Body of pancreas (tissue), 4 donors: ENCODE measurements at regions not wholly inside any gene's neighbourhood (a gene's known extent, or its start where the extent isn't known, plus 50 kb on each side); places are given as distances from the start of the nearest gene placed in this dataset.

ENCODE experiments used
- POLR2A ChIP-seq, 3 donors: fragments of 450-650 bp; IDR thresholded peaks; one replicate each; pipeline ENCODE4 v1.6.1; 2016; ENCODE audit warnings: antibody characterized with exemption in 3 of 3, mild to moderate bottlenecking in 2 of 3
- TF ChIP-seq, protein P1 (sequence below), 7 experiments: fragments of 450-650 bp in 4 of 7; fragments of 200-600 bp in 3 of 7; sonication (generic) in 3 of 7; IDR thresholded peaks; one replicate each; pipeline ENCODE4 v1.5.1; 2016 to 2019; ENCODE audit warnings: antibody characterized with exemption in 7 of 7

- TF ChIP-seq, protein P1, sequence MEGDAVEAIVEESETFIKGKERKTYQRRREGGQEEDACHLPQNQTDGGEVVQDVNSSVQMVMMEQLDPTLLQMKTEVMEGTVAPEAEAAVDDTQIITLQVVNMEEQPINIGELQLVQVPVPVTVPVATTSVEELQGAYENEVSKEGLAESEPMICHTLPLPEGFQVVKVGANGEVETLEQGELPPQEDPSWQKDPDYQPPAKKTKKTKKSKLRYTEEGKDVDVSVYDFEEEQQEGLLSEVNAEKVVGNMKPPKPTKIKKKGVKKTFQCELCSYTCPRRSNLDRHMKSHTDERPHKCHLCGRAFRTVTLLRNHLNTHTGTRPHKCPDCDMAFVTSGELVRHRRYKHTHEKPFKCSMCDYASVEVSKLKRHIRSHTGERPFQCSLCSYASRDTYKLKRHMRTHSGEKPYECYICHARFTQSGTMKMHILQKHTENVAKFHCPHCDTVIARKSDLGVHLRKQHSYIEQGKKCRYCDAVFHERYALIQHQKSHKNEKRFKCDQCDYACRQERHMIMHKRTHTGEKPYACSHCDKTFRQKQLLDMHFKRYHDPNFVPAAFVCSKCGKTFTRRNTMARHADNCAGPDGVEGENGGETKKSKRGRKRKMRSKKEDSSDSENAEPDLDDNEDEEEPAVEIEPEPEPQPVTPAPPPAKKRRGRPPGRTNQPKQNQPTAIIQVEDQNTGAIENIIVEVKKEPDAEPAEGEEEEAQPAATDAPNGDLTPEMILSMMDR (IDR thresholded peaks at IDR 0.05), result no peak
- no peak for TF ChIP-seq POLR2A (IDR thresholded peaks at IDR 0.05)
Observed at GRCh38 chr2:145168091-145168490, 648.2 kb upstream of the ZEB2 start.
